ENCODE measurements at regions not wholly inside any gene's neighbourhood (a gene's known extent, or its start where the extent isn't known, plus 50 kb on each side); places are given as distances from the start of the nearest gene placed in this dataset.
"Not testable (repeated sequence)": the region's sequence is repeated elsewhere in the genome, so short reads cannot be mapped to it uniquely, and the experiment has no call there.

DNA sequence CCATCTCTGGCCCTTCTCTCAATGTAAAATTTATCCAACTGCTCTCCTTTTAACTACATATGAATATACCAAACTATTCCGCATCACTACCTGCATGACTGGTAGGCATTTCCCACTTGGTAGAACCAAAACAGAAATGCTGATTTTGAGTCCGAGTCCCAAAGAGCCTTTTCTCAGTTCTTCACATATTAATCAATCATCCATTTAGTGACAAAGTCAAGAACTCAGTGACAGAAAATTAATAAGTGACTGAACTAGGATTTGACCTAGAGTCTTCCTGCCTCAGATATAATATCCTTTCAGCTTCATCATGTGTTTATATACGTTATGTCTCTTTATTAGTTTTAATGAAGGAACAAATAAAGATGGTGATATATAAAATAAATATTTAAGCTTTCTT, 700.6 kb upstream of the GOLIM4 start:
- Histone ChIP-seq H3K79me2 (ENCODE audit: insufficient read depth, low read length) (no peaks in the 10 kb centered on the region), H2AFZ (ENCODE audit: low read depth, low read length) (no peak overlapping the region), H3K36me3 (ENCODE audit: insufficient read depth, low read length) (no peaks in the 10 kb centered on the region), H3K4me1 (ENCODE audit: insufficient read depth, low read length) (no peaks in the 10 kb centered on the region), H3K9ac (ENCODE audit: low read depth, low read length) (no peak overlapping the region), H3K9me3 (ENCODE audit: insufficient read depth, low read length, severe bottlenecking) (no peaks in the 10 kb centered on the region), H4K20me1 (ENCODE audit: insufficient read depth, low read length) (no peaks in the 10 kb centered on the region), H3K4me2 (ENCODE audit: insufficient read depth, low read length) (no peak overlapping the region), H3K4me3 (ENCODE audit: low read depth in 1 of 2, low read length in 2 of 2) (no peak overlapping the region), H3K27ac (ENCODE audit: low read length) (no peak overlapping the region), H3K27me3 (ENCODE audit: insufficient read depth, low read length, poor library complexity) (no peaks in the 10 kb centered on the region)
- no peak for ATAC-seq (ENCODE audit: insufficient read depth, low read depth)
- DNase-seq = no peak
- TF ChIP-seq, protein P1, sequence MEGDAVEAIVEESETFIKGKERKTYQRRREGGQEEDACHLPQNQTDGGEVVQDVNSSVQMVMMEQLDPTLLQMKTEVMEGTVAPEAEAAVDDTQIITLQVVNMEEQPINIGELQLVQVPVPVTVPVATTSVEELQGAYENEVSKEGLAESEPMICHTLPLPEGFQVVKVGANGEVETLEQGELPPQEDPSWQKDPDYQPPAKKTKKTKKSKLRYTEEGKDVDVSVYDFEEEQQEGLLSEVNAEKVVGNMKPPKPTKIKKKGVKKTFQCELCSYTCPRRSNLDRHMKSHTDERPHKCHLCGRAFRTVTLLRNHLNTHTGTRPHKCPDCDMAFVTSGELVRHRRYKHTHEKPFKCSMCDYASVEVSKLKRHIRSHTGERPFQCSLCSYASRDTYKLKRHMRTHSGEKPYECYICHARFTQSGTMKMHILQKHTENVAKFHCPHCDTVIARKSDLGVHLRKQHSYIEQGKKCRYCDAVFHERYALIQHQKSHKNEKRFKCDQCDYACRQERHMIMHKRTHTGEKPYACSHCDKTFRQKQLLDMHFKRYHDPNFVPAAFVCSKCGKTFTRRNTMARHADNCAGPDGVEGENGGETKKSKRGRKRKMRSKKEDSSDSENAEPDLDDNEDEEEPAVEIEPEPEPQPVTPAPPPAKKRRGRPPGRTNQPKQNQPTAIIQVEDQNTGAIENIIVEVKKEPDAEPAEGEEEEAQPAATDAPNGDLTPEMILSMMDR (IDR thresholded peaks at IDR 0.05; ENCODE audit: borderline replicate concordance, extremely low read depth, low read length, poor library complexity, severe bottlenecking) = no peak
- TF ChIP-seq EZH2 (IDR thresholded peaks at IDR 0.05; ENCODE audit: borderline replicate concordance, low read depth, low read length, severe bottlenecking) = no peak

DNA sequence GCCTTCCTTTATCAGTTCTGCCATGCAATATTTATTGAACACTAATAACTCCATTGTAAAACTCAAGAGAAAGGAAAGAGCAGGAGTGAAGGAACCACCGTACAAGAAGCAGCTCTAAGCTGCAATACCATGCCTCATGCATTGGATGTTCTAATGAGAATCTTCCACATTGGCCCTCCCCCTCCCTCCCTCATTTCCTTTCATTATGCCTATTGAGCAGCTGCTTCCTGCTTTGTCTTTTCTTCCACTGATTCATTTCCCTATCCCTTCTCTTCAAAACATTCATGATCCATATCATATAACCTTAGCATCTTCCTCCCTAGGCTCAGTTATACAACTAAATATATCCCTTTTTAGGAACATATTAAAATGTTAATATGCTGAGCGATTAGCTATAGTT, 698.7 kb upstream of the GOLIM4 start:
- Histone ChIP-seq H3K27me3 (ENCODE audit: insufficient read depth, low read length, poor library complexity) (no peaks in the 10 kb centered on the region), H2AFZ (ENCODE audit: low read depth, low read length) (no peak overlapping the region), H4K20me1 (ENCODE audit: insufficient read depth, low read length) (no peaks in the 10 kb centered on the region), H3K4me1 (ENCODE audit: insufficient read depth, low read length) (no peaks in the 10 kb centered on the region), H3K9me3 (ENCODE audit: insufficient read depth, low read length, severe bottlenecking) (no peaks in the 10 kb centered on the region), H3K4me3 (ENCODE audit: low read depth in 1 of 2, low read length in 2 of 2) (no peak overlapping the region), H3K36me3 (ENCODE audit: insufficient read depth, low read length) (no peaks in the 10 kb centered on the region), H3K9ac (ENCODE audit: low read depth, low read length) (no peak overlapping the region), H3K79me2 (ENCODE audit: insufficient read depth, low read length) (no peaks in the 10 kb centered on the region), H3K4me2 (ENCODE audit: insufficient read depth, low read length) (no peak overlapping the region), H3K27ac (ENCODE audit: low read length) (no peak overlapping the region)
- TF ChIP-seq EZH2 (IDR thresholded peaks at IDR 0.05; ENCODE audit: borderline replicate concordance, low read depth, low read length, severe bottlenecking) = no peak
- TF ChIP-seq, protein P1 (IDR thresholded peaks at IDR 0.05; ENCODE audit: borderline replicate concordance, extremely low read depth, low read length, poor library complexity, severe bottlenecking) = no peak
- ATAC-seq (ENCODE audit: insufficient read depth, low read depth) (no peak), DNase-seq (no peak)

GRCh38 chr3:168782193-168782592, 686.5 kb upstream of the GOLIM4 start:
- Histone ChIP-seq H3K4me3 (ENCODE audit: low read depth in 1 of 2, low read length in 2 of 2) (no peak overlapping the region), H3K9me3 (ENCODE audit: insufficient read depth, low read length, severe bottlenecking) (no peaks in the 10 kb centered on the region), H2AFZ (ENCODE audit: low read depth, low read length) (no peak overlapping the region), H3K79me2 (ENCODE audit: insufficient read depth, low read length) (no peaks in the 10 kb centered on the region), H3K9ac (ENCODE audit: low read depth, low read length) (no peak overlapping the region), H3K27me3 (ENCODE audit: insufficient read depth, low read length, poor library complexity) (no peaks in the 10 kb centered on the region), H3K27ac (ENCODE audit: low read length) (no peak overlapping the region), H3K4me1 (ENCODE audit: insufficient read depth, low read length) (no peaks in the 10 kb centered on the region), H4K20me1 (ENCODE audit: insufficient read depth, low read length) (no peaks in the 10 kb centered on the region), H3K4me2 (ENCODE audit: insufficient read depth, low read length) (no peak overlapping the region), H3K36me3 (ENCODE audit: insufficient read depth, low read length) (no peaks in the 10 kb centered on the region)
- DNase-seq (no peak), ATAC-seq (ENCODE audit: insufficient read depth, low read depth) (no peak)
- no peak for TF ChIP-seq EZH2 (IDR thresholded peaks at IDR 0.05; ENCODE audit: borderline replicate concordance, low read depth, low read length, severe bottlenecking)
- TF ChIP-seq, protein P1 (IDR thresholded peaks at IDR 0.05; ENCODE audit: borderline replicate concordance, extremely low read depth, low read length, poor library complexity, severe bottlenecking) = no peak

DNA sequence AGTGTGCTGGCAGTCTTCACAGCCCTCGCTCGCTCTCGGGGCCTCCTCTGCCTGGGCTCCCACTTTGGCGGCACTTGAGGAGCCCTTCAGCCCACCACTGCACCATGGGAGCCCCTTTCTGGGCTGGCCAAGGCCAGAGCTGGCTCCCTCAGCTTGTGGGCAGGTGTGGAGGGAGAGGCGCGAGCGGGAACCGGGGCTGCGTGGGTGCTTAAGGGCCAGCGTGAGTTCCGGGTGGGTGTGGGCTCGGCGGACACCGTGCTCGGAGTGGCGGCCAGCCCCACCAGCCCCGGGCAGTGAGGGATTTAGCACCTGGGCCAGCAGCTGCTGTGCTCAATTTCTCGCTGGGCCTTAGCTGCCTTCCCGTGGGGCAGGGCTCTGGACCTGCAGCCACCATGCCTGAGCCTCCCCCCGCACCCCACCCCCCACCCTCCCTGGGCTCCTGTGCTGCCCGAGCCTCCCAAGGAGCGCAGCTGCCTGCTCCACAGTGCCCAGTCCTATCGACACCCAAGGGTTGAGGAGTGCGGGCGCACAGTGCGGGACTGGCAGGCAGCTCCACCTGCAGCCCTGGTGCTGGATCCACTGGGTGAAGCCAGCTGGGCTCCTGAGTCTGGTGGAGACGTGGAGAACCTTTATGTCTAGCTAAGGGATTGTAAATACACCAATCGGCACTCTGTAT, 684.4 kb upstream of the GOLIM4 start:
- H3K4me3 ChIP-seq (ENCODE audit: low read depth in 1 of 2, low read length in 2 of 2); H3K27me3 ChIP-seq (ENCODE audit: insufficient read depth, low read length, poor library complexity); H2AFZ ChIP-seq (ENCODE audit: low read depth, low read length); H3K27ac ChIP-seq (ENCODE audit: low read length); H3K79me2 ChIP-seq (ENCODE audit: insufficient read depth, low read length); H3K4me2 ChIP-seq (ENCODE audit: insufficient read depth, low read length); H3K9ac ChIP-seq (ENCODE audit: low read depth, low read length); H3K36me3 ChIP-seq (ENCODE audit: insufficient read depth, low read length); H3K9me3 ChIP-seq (ENCODE audit: insufficient read depth, low read length, severe bottlenecking); H3K4me1 ChIP-seq (ENCODE audit: insufficient read depth, low read length); ATAC-seq (ENCODE audit: insufficient read depth, low read depth); DNase-seq; H4K20me1 ChIP-seq (ENCODE audit: insufficient read depth, low read length): not testable (repeated sequence)
